ENCODE measurements at regions not wholly inside any gene's neighbourhood (a gene's known extent, or its start where the extent isn't known, plus 50 kb on each side); places are given as distances from the start of the nearest gene placed in this dataset.
"Not testable (repeated sequence)": the region's sequence is repeated elsewhere in the genome, so short reads cannot be mapped to it uniquely, and the experiment has no call there.

GRCh38 chr2:90244902-90245765, 1553.7 kb downstream of the RPIA start:
- TF ChIP-seq POLR2A, CTCF (IDR thresholded peaks at IDR 0.05): not testable (repeated sequence)

Measured in body of pancreas (tissue), 4 donors.